ENCODE measurements at regions not wholly inside any gene's neighbourhood (a gene's known extent, or its start where the extent isn't known, plus 50 kb on each side); places are given as distances from the start of the nearest gene placed in this dataset.

GRCh38 chr3:43914269-43914668 lies 223.5 kb downstream of the ABHD5 start:
- no peak for DNase-seq (ENCODE audit: low spot score)
- TF ChIP-seq CTCF (IDR thresholded peaks at IDR 0.05) = no peak

GRCh38 chr3:43915546-43915945 lies 224.8 kb downstream of the ABHD5 start:
- no peak for DNase-seq (ENCODE audit: low spot score)
- TF ChIP-seq CTCF (IDR thresholded peaks at IDR 0.05) = no peak
- Histone ChIP-seq H3K27ac (no peak overlapping the region), H3K4me3 (no peak overlapping the region)

More at GRCh38 chr3:43914269-43914668, 223.5 kb downstream of the ABHD5 start:
- H3K27ac ChIP-seq = no peak overlapping the region
- H3K4me3 ChIP-seq = no peak overlapping the region

GRCh38 chr3:43917361-43917760 lies 226.6 kb downstream of the ABHD5 start:
- Histone ChIP-seq H3K4me3 (no peak overlapping the region), H3K27ac (no peak overlapping the region)
- TF ChIP-seq CTCF (IDR thresholded peaks at IDR 0.05) = no peak
- DNase-seq (ENCODE audit: low spot score) = no peak

- no peak overlapping the region for H3K27ac ChIP-seq
- DNase-seq (ENCODE audit: low spot score) = no peak
- TF ChIP-seq CTCF (IDR thresholded peaks at IDR 0.05) = no peak
- H3K4me3 ChIP-seq = no peak overlapping the region
These were observed 228.3 kb downstream of the ABHD5 start for GRCh38 chr3:43919029-43919428.

- TF ChIP-seq CTCF (IDR thresholded peaks at IDR 0.05) = no peak
- no peak overlapping the region for H3K27ac ChIP-seq
These were observed 230.4 kb downstream of the ABHD5 start for GRCh38 chr3:43921056-43921648.

GRCh38 chr3:43922374-43922773 lies 231.6 kb downstream of the ABHD5 start:
- TF ChIP-seq CTCF (IDR thresholded peaks at IDR 0.05) = no peak

More at GRCh38 chr3:43921056-43921648, 230.4 kb downstream of the ABHD5 start:
- no peak for DNase-seq (ENCODE audit: low spot score)
- no peak overlapping the region for H3K4me3 ChIP-seq

GRCh38 chr3:43923104-43923882 lies 232.6 kb downstream of the ABHD5 start:
- no peak for DNase-seq (ENCODE audit: low spot score)
- Histone ChIP-seq H3K27ac (no peak overlapping the region), H3K4me3 (no peak overlapping the region)
- no peak for TF ChIP-seq CTCF (IDR thresholded peaks at IDR 0.05)

More at GRCh38 chr3:43922374-43922773, 231.6 kb downstream of the ABHD5 start:
- Histone ChIP-seq H3K27ac (no peak overlapping the region), H3K4me3 (no peak overlapping the region)
- no peak for DNase-seq (ENCODE audit: low spot score)

Measured in coronary artery (tissue), 2 donors.